ENCODE measurements at regions not wholly inside any gene's neighbourhood (a gene's known extent, or its start where the extent isn't known, plus 50 kb on each side); places are given as distances from the start of the nearest gene placed in this dataset.

- Histone ChIP-seq H3K4me1 (ENCODE audit: insufficient read depth, low read length) (no peaks in the 10 kb centered on the region), H3K27me3 (ENCODE audit: control insufficient read depth in 1 of 2, insufficient read depth in 2 of 2, low read length in 2 of 2) (no peaks in the 10 kb centered on the region), H3K9me3 (ENCODE audit: control insufficient read depth in 1 of 2, insufficient read depth in 1 of 2, low read length in 2 of 2) (no peaks in the 10 kb centered on the region), H3K4me3 (ENCODE audit: low read length) (no peak overlapping the region), H3K36me3 (ENCODE audit: insufficient read depth, low read length) (no peaks in the 10 kb centered on the region), H3K27ac (ENCODE audit: low read depth in 1 of 2, low read length in 2 of 2) (no peak overlapping the region)
- CTCF ChIA-PET: no interaction called here
- peaks cover 12% of the 10 kb centered on the region for H3K9me3 Mint-ChIP-seq
- POLR2A ChIA-PET: no interaction called here
- DNase-seq (no peak), ATAC-seq (ENCODE audit: poor library complexity) (no peak)
- no peak overlapping the region for H3K27ac Mint-ChIP-seq
- no peaks in the 10 kb centered on the region for H3K36me3 Mint-ChIP-seq (ENCODE audit: low read depth)
- no peak overlapping the region for H3K4me3 Mint-ChIP-seq
- no peaks in the 10 kb centered on the region for H3K27me3 Mint-ChIP-seq
- no peaks in the 10 kb centered on the region for H3K4me1 Mint-ChIP-seq (ENCODE audit: low read depth)
- no peak for TF ChIP-seq CTCF (IDR thresholded peaks at IDR 0.05)
- intact Hi-C loops (cut with DNase I, micrococcal nuclease): no loop called here
These were observed 331.0 kb upstream of the EDIL3 start for GRCh38 chr5:84715686-84716085.

- no peak for ATAC-seq (ENCODE audit: poor library complexity)
- CTCF ChIA-PET: no interaction called here
- Histone ChIP-seq H3K27ac (ENCODE audit: low read depth in 1 of 2, low read length in 2 of 2) (no peak overlapping the region), H3K4me3 (ENCODE audit: low read length) (no peak overlapping the region), H3K4me1 (ENCODE audit: insufficient read depth, low read length) (no peaks in the 10 kb centered on the region), H3K9me3 (ENCODE audit: control insufficient read depth in 1 of 2, insufficient read depth in 1 of 2, low read length in 2 of 2) (no peaks in the 10 kb centered on the region), H3K36me3 (ENCODE audit: insufficient read depth, low read length) (no peaks in the 10 kb centered on the region), H3K27me3 (ENCODE audit: control insufficient read depth in 1 of 2, insufficient read depth in 2 of 2, low read length in 2 of 2) (no peaks in the 10 kb centered on the region)
- H3K36me3 Mint-ChIP-seq (ENCODE audit: low read depth): no peaks in the 10 kb centered on the region
- no peak overlapping the region for H3K27ac Mint-ChIP-seq
- peaks cover 12% of the 10 kb centered on the region for H3K9me3 Mint-ChIP-seq
- no peak for TF ChIP-seq CTCF (IDR thresholded peaks at IDR 0.05)
- no peaks in the 10 kb centered on the region for H3K4me1 Mint-ChIP-seq (ENCODE audit: low read depth)
- intact Hi-C loops (cut with DNase I, micrococcal nuclease): no loop called here
- H3K27me3 Mint-ChIP-seq: no peaks in the 10 kb centered on the region
- POLR2A ChIA-PET: no interaction called here
- H3K4me3 Mint-ChIP-seq: no peak overlapping the region
- DNase-seq: no peak
These were observed 330.4 kb upstream of the EDIL3 start for GRCh38 chr5:84715091-84715490.

- Histone ChIP-seq H3K27me3 (ENCODE audit: control insufficient read depth in 1 of 2, insufficient read depth in 2 of 2, low read length in 2 of 2) (no peaks in the 10 kb centered on the region), H3K9me3 (ENCODE audit: control insufficient read depth in 1 of 2, insufficient read depth in 1 of 2, low read length in 2 of 2) (no peaks in the 10 kb centered on the region), H3K4me1 (ENCODE audit: insufficient read depth, low read length) (no peaks in the 10 kb centered on the region), H3K4me3 (ENCODE audit: low read length) (no peak overlapping the region), H3K36me3 (ENCODE audit: insufficient read depth, low read length) (no peaks in the 10 kb centered on the region), H3K27ac (ENCODE audit: low read depth in 1 of 2, low read length in 2 of 2) (no peak overlapping the region)
- no peaks in the 10 kb centered on the region for H3K27me3 Mint-ChIP-seq
- no peak overlapping the region for H3K4me3 Mint-ChIP-seq
- ChIA-PET CTCF (no interaction called here), POLR2A (no interaction called here)
- no peaks in the 10 kb centered on the region for H3K36me3 Mint-ChIP-seq (ENCODE audit: low read depth)
- no peak overlapping the region for H3K27ac Mint-ChIP-seq
- H3K9me3 Mint-ChIP-seq: peaks cover 7% of the 10 kb centered on the region
- ATAC-seq (ENCODE audit: poor library complexity): no peak
- TF ChIP-seq CTCF (IDR thresholded peaks at IDR 0.05): no peak
- H3K4me1 Mint-ChIP-seq (ENCODE audit: low read depth): no peaks in the 10 kb centered on the region
- no peak for DNase-seq
- intact Hi-C loops (cut with DNase I, micrococcal nuclease): no loop called here
These were observed 324.4 kb upstream of the EDIL3 start for GRCh38 chr5:84709075-84709474.
